GM12878 (cell line): ENCODE measurements at regions not wholly inside any gene's neighbourhood (a gene's known extent, or its start where the extent isn't known, plus 50 kb on each side); places are given as distances from the start of the nearest gene placed in this dataset.

Experiments used
- ATAC-seq: fragments of 200-7000 bp; cut with Tn5 transposase; 3 replicates; pipeline ENCODE4 v1.9.1; 2020; ENCODE audit warnings: mild to moderate bottlenecking, moderate library complexity
- BruUV-seq: library from RNA; stranded (reverse); fragments of 400-500 nt; replicated peaks from 2 replicates; lab custom pipeline; 2021; lab: Mats Ljungman, UMichigan
- CTCF ChIA-PET: fragments of 300-600 bp; sonication (Branson Sonifier 250); formaldehyde crosslinking; extraction: SDS; loops from one replicate; lab custom pipeline; 2021; ENCODE audit warnings: inconsistent platforms; lab: Yijun Ruan, JAX
- POLR2A ChIA-PET: fragments of 350-600 bp; formaldehyde crosslinking; extraction: SDS; loops from one replicate; lab custom pipeline; 2021; ENCODE audit warnings: inconsistent platforms; lab: Charles Lee
- RAD21 ChIA-PET: fragments of 300-600 bp; sonication (Branson Sonifier 250); formaldehyde crosslinking; loops from one replicate; lab custom pipeline; 2023; ENCODE audit warnings: antibody characterized with exemption; ENCODE audit not compliant: unreplicated experiment; lab: Charles Lee
- SMC1A ChIA-PET: fragments of 300-600 bp; sonication (Branson Sonifier 250); formaldehyde crosslinking; loops from one replicate; lab custom pipeline; 2023; ENCODE audit not compliant: unreplicated experiment, uncharacterized antibody; lab: Charles Lee
- DNase-seq: peaks from one replicate; pipeline ENCODE4 v3.0.0-alpha.2; 2011; ENCODE audit warnings: low read depth, low spot score
- FAIRE-seq: peaks from 3 replicates; lab custom pipeline; 2011; peaks lifted over from hg19 to GRCh38; lab: Jason Lieb, UNC
- H2AFZ ChIP-seq: 2 replicates; pipeline ENCODE4 v1.6.0; 2011; ENCODE audit warnings: low read depth, low read length, control low read depth; ENCODE audit not compliant: control insufficient read depth
- H3K27ac ChIP-seq: 2 replicates; pipeline ENCODE4 v1.5.1; 2011; ENCODE audit warnings: control low read depth; ENCODE audit not compliant: control insufficient read depth, insufficient read depth
- H3K27me3 ChIP-seq, 2 experiments: replicated peaks in 1 of 2; 2 replicates each; pipeline versions ENCODE4 v1.6.0 to v1.6.1; 2011; ENCODE audit warnings: low read length in 1 of 2; ENCODE audit not compliant: control insufficient read depth in 2 of 2, insufficient read depth in 2 of 2
- H3K36me3 ChIP-seq, 2 experiments: 2 replicates each; pipeline ENCODE4 v1.5.1; 2011; ENCODE audit warnings: low read length in 1 of 2; ENCODE audit not compliant: control insufficient read depth in 2 of 2, insufficient read depth in 2 of 2
- H3K4me1 ChIP-seq: 2 replicates; pipeline ENCODE4 v1.6.1; 2011; ENCODE audit warnings: mild to moderate bottlenecking, low read length, moderate library complexity, mixed read lengths; ENCODE audit not compliant: control insufficient read depth, insufficient read depth
- H3K4me2 ChIP-seq: 2 replicates; pipeline ENCODE4 v1.6.0; 2011; ENCODE audit warnings: control low read depth; ENCODE audit not compliant: control insufficient read depth, insufficient read depth
- H3K4me3 ChIP-seq: fragments of 200-600 bp; sonication (generic); 2 replicates; pipeline ENCODE4 v1.5.1; 2016
- H3K79me2 ChIP-seq: 2 replicates; pipeline ENCODE4 v1.6.0; 2011; ENCODE audit warnings: low read length; ENCODE audit not compliant: control insufficient read depth, insufficient read depth
- H3K9ac ChIP-seq: 2 replicates; pipeline ENCODE4 v1.8.0; 2011; ENCODE audit warnings: low read length, control low read depth, mixed read lengths; ENCODE audit not compliant: control insufficient read depth, insufficient read depth
- H3K9me3 ChIP-seq: replicated peaks from 3 replicates; pipeline ENCODE4 v1.5.1; 2011; ENCODE audit warnings: mild to moderate bottlenecking, low read length; ENCODE audit not compliant: control insufficient read depth, insufficient read depth
- H4K20me1 ChIP-seq: 2 replicates; pipeline ENCODE4 v1.6.0; 2011; ENCODE audit not compliant: control insufficient read depth, insufficient read depth
- BCLAF1 ChIP-seq: fragments of 450-650 bp; IDR thresholded peaks from 2 replicates; pipeline ENCODE4 v1.6.1; 2017; ENCODE audit warnings: antibody characterized with exemption, mild to moderate bottlenecking, moderate library complexity
- CEBPZ ChIP-seq: fragments of 150-350 bp; IDR thresholded peaks from 2 replicates; pipeline ENCODE4 v1.6.1; 2016; ENCODE audit warnings: low read depth, low read length
- EP300 ChIP-seq, 2 experiments: fragments of 150-350 bp in 1 of 2; IDR thresholded peaks; 2 replicates each; pipeline ENCODE4 v1.6.1; 2011 to 2012; ENCODE audit warnings: low read depth in 2 of 2, low read length in 2 of 2, borderline replicate concordance in 1 of 2, improper control_type of control experiment in 1 of 2, inconsistent platforms in 1 of 2; ENCODE audit not compliant: control insufficient read depth in 1 of 2
- ESRRA ChIP-seq: IDR thresholded peaks from 2 replicates; pipeline ENCODE4 v1.6.1; 2012; ENCODE audit warnings: mild to moderate bottlenecking, low read length, improper control_type of control experiment
- HSF1 ChIP-seq: fragments of 150-350 bp; IDR thresholded peaks from 2 replicates; pipeline ENCODE4 v1.6.1; 2014; ENCODE audit warnings: mild to moderate bottlenecking, low read depth, low read length
- IKZF1 ChIP-seq: fragments of 450-650 bp; conservative IDR thresholded peaks from 2 replicates; pipeline ENCODE4 v1.6.1; 2017; ENCODE audit warnings: antibody characterized with exemption, mild to moderate bottlenecking
- MAX ChIP-seq: IDR thresholded peaks from 2 replicates; pipeline ENCODE4 v1.6.1; 2012; ENCODE audit warnings: low read depth, low read length, improper control_type of control experiment
- NFYA ChIP-seq: IDR thresholded peaks from 2 replicates; pipeline ENCODE4 v1.6.1; 2011; ENCODE audit warnings: low read depth, mild to moderate bottlenecking, low read length, improper control_type of control experiment, borderline replicate concordance
- PBX3 ChIP-seq: IDR thresholded peaks from 2 replicates; pipeline ENCODE4 v1.6.1; 2011; ENCODE audit warnings: mild to moderate bottlenecking, low read depth, low read length, moderate library complexity; ENCODE audit not compliant: insufficient replicate concordance
- RELB ChIP-seq: fragments of 450-650 bp; IDR thresholded peaks from 2 replicates; pipeline ENCODE4 v1.6.1; 2017; ENCODE audit warnings: low read depth, mild to moderate bottlenecking, moderate library complexity
- SUPT20H ChIP-seq: IDR thresholded peaks from 2 replicates; pipeline ENCODE4 v1.6.1; 2011; ENCODE audit warnings: low read depth, mild to moderate bottlenecking, low read length, moderate library complexity, borderline replicate concordance; ENCODE audit not compliant: control insufficient read depth
- ZNF24 ChIP-seq: fragments of 450-650 bp; IDR thresholded peaks from 2 replicates; pipeline ENCODE4 v1.6.1; 2017; ENCODE audit warnings: antibody characterized with exemption, mild to moderate bottlenecking
- ZSCAN29 ChIP-seq: fragments of 450-650 bp; IDR thresholded peaks from 2 replicates; pipeline ENCODE4 v1.6.1; 2017; ENCODE audit warnings: mild to moderate bottlenecking, moderate library complexity
- WGBS: methylation state at CpG from one replicate; pipeline ENCODE4 v1.1.6; 2016; ENCODE audit warnings: low lambda C conversion rate; ENCODE audit not compliant: insufficient replicate concordance, insufficient coverage; ENCODE audit errors: missing lambda C conversion rate; 5-methylcytosine and 5-hydroxymethylcytosine counted together
- in situ Hi-C: fragments of 300-500 bp; cut with MboI; formaldehyde crosslinking; loops from 9 replicates; pipeline ENCODE4 v1.14.3; 2018; ENCODE audit warnings: mixed read lengths
- intact Hi-C: fragments of 100-400 bp; cut with micrococcal nuclease; formaldehyde crosslinking; loops from one replicate; pipeline ENCODE4 v1.14.2; 2022; ENCODE audit not compliant: unreplicated experiment

GRCh38 chrX:134742573-134742972 lies 54.4 kb downstream of the PABIR2 start:
- no peak for DNase-seq
- Histone ChIP-seq H3K27me3 (no peaks in the 10 kb centered on the region), H3K36me3 (no peaks in the 10 kb centered on the region), H3K79me2 (no peaks in the 10 kb centered on the region), H3K4me3 (no peak overlapping the region), H4K20me1 (no peaks in the 10 kb centered on the region), H3K9ac (no peak overlapping the region), H3K9me3 (no peaks in the 10 kb centered on the region), H2AFZ (no peak overlapping the region), H3K27ac (no peak overlapping the region), H3K4me2 (no peak overlapping the region), H3K4me1 (0 out of 2 replicates have a peak, but pooled peaks cover 3% of the 10 kb centered on the region)
- 43% methylated on average over 2 of the region's 2 CpGs for WGBS
- intact Hi-C loops (no loop called here), in situ Hi-C loops (no loop called here)
- no TSS peak for BruUV-seq
- CTCF ChIA-PET: no interaction called here
- POLR2A ChIA-PET: no interaction called here
- no peak for FAIRE-seq
- SMC1A ChIA-PET: no interaction called here
- RAD21 ChIA-PET: no interaction called here
- no peak for ATAC-seq
- TF ChIP-seq ZNF24 (no peak), RELB (no peak), IKZF1 (no peak), NFYA (no peak), SUPT20H (no peak), BCLAF1 (no peak), HSF1 (no peak), EP300 (IDR thresholded peaks at IDR 0.05; ENCODE audit: borderline replicate concordance in 1 of 2, control insufficient read depth in 1 of 2, low read depth in 2 of 2, low read length in 2 of 2) (no peak), ZSCAN29 (no peak), PBX3 (no peak), MAX (no peak), CEBPZ (no peak), ESRRA (no peak)
